GF-D8 (cell line): ENCODE measurements at regions not wholly inside any gene's neighbourhood (a gene's known extent, or its start where the extent isn't known, plus 50 kb on each side); places are given as distances from the start of the nearest gene placed in this dataset.

ENCODE experiments used
- DNase-seq: peaks from one replicate; lab custom pipeline; 2025; lab: John Stamatoyannopoulos, UW

GRCh38 chr6:148157841-148158240, 184.8 kb upstream of the SASH1 start:
- no peak for DNase-seq

- no peak for DNase-seq
These were observed 178.0 kb upstream of the SASH1 start for GRCh38 chr6:148164645-148165044.

GRCh38 chr6:148166339-148166968, 176.2 kb upstream of the SASH1 start:
- DNase-seq, result no peak

- DNase-seq, result no peak
These were observed 172.9 kb upstream of the SASH1 start for GRCh38 chr6:148169706-148170105.

GRCh38 chr6:148170286-148170685, 172.4 kb upstream of the SASH1 start:
- DNase-seq, result no peak

GRCh38 chr6:148173548-148173947, 169.1 kb upstream of the SASH1 start:
- no peak for DNase-seq

GRCh38 chr6:148175550-148176188, 167.0 kb upstream of the SASH1 start:
- DNase-seq, result no peak

- DNase-seq, result no peak
These were observed 164.9 kb upstream of the SASH1 start for GRCh38 chr6:148177589-148178233.

GRCh38 chr6:148179786-148180185, 162.9 kb upstream of the SASH1 start:
- no peak for DNase-seq

GRCh38 chr6:148182378-148182777, 160.3 kb upstream of the SASH1 start:
- DNase-seq, result no peak

- no peak for DNase-seq
These were observed 158.9 kb upstream of the SASH1 start for GRCh38 chr6:148183776-148184175.

GRCh38 chr6:148186916-148187315, 155.7 kb upstream of the SASH1 start:
- DNase-seq, result no peak

GRCh38 chr6:148192310-148192709, 150.3 kb upstream of the SASH1 start:
- DNase-seq, result no peak

- no peak for DNase-seq
These were observed 149.5 kb upstream of the SASH1 start for GRCh38 chr6:148193063-148193680.

- DNase-seq, result no peak
These were observed 147.1 kb upstream of the SASH1 start for GRCh38 chr6:148195511-148195910.

GRCh38 chr6:148199584-148199983, 143.1 kb upstream of the SASH1 start:
- DNase-seq, result no peak

- no peak for DNase-seq
These were observed 142.3 kb upstream of the SASH1 start for GRCh38 chr6:148200293-148200692.

- DNase-seq, result no peak
These were observed 141.9 kb upstream of the SASH1 start for GRCh38 chr6:148200781-148201180.

- DNase-seq, result no peak
These were observed 139.2 kb upstream of the SASH1 start for GRCh38 chr6:148203281-148203925.

- DNase-seq, result peak; percentile 89
These were observed 138.7 kb upstream of the SASH1 start for GRCh38 chr6:148203970-148204369.

- no peak for DNase-seq
These were observed 134.3 kb upstream of the SASH1 start for GRCh38 chr6:148208298-148208697.

GRCh38 chr6:148211777-148212324, 130.8 kb upstream of the SASH1 start:
- no peak for DNase-seq
